GM21717 (cell line): ENCODE measurements at regions not wholly inside any gene's neighbourhood (a gene's known extent, or its start where the extent isn't known, plus 50 kb on each side); places are given as distances from the start of the nearest gene placed in this dataset.
"Not testable (repeated sequence)": the region's sequence is repeated elsewhere in the genome, so short reads cannot be mapped to it uniquely, and the experiment has no call there.

Source experiments
- ATAC-seq: cut with Tn5 transposase; IDR thresholded peaks from one replicate; pipeline ENCODE4 v1.9.1; 2021; ENCODE audit warnings: mild to moderate bottlenecking, moderate library complexity; ENCODE audit not compliant: unreplicated experiment

DNA sequence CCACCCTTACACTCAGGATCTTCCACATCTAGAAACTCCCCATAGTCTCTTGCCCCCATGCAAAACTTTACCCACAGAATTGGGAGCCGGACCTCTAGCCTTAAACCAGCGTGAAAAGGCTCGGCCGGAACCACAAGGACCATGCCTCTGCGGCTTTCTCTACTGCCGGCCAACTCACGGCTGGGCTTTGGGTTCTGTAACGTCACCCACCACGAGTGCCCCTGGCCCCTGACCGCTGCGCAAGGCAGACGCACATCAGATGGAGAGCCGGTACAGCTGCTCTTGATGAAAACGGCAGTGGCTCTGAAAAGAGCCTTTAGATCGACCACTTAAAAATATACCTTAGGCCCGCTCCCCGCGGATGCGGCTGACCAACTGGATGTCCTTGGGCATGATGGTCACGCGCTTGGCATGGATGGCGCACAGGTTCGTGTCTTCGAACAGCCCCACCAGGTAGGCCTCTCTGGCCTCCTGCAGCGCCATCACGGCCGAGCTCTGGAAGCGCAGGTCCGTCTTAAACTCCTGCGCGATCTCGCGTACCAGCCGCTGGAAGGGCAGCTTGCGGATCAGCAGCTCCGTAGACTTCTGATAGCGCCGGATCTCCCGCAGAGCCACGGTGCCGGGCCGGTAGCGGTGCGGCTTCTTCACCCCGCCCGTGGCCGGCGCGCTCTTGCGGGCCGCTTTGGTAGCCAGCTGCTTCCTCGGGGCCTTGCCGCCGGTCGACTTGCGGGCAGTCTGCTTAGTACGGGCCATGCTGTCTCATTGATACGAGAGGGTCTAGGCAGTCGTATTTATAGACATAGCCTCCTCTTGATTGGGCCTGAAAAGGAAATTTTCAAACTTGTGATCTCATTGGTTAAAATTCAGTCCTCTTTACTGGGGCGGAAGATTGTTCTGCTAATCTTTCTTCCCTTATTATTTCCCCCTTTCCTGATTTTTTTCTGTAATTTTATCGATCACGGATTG is 66.3 kb downstream of the FAM72C start:
- ATAC-seq, result not testable (repeated sequence)

DNA sequence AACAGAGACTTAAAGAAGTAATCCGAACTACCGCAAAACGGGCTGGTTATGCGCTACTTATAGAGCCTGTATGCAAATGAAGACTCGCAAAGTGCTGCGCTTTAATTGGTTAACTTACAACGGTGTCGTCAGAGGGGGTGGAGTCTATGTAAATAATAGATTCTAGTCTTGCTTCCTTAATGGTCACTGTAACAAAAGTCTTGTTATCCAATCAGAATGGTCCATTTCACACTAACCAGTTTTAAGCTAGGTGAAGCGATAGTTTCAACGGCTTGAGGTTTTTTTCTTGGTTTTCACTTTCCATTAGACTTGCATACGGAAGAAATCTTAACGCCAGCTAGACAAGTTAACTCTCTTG is 67.2 kb downstream of the FAM72C start:
- not testable (repeated sequence) for ATAC-seq

DNA sequence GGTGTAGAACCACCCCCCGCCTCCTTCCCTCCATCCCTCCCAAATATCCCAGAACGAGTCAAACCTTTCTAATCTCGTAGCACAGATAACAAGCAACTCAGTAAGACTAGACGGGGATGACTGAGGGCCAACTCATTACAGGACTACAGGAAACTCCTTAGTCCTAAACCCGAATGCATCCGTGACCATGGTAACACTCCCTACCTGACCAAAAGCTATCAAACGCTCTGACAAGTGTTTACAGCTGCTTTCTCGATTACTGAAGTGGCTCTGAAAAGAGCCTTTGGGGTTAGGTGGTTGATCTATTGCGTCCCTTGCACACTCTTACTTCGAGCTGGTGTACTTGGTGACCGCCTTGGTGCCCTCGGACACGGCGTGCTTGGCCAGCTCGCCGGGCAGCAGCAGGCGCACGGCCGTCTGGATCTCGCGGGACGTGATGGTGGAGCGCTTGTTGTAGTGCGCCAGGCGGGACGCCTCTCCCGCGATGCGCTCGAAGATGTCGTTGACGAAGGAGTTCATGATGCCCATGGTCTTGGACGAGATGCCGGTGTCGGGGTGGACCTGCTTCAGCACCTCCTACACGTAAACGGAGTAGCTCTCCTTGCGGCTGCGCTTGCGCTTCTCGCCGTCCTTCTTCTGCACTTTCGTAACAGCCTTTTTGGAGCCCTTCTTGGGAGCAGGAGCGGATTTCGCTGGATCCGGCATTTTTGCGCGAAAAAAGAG is 67.7 kb downstream of the FAM72C start:
- not testable (repeated sequence) for ATAC-seq

DNA sequence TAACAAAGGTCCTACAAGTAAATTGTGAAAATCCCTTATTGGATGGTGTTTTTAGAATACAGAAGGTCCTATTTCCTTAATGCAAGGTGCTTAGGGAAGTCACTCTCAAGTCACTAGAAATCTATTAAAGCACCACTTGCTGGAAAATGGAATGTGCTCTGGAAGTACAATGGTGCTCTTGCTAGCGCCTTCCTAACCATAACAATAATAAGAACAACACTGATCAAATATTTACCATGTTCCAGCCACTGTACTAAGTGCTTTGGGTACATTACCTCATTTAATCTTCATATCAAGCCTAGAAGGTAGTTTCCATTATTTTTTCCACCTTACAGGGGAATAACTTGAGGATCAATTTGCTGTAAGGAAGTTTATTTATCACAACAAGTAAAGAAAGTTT is 75.4 kb downstream of the FAM72C start:
- not testable (repeated sequence) for ATAC-seq

DNA sequence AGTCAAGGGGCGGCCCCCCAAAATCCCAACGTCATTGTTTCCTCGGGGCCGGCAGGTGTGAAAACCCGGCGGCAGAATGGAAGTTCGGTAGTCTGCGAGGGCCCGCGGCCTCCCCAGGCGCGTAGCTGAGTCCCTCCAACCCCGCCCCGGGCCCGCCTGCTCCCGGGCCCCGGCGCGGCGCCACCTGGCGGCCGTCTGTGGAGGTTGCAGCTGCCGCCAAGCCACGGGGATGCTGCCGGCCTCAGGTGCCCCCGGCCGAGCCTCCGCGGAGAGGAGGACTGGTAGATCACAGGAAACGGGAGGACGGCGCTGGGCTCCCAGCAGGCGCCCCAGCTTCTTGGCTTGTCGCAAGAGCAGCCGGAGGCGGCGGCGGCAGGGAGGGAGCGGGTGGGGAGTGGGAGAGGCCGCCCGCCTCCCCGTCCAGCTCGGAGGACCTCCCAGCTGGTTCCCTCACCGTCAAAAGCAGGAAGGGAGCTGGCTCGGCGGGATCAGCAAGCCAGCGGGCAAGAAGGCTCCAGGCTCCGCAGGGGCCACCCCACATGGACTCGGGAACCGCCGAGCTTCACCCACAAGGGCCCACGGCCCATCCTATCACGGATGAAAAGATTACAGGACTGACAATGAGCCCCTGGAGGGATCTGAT is 86.7 kb downstream of the FAM72C start:
- peak; percentile 90 for ATAC-seq

DNA sequence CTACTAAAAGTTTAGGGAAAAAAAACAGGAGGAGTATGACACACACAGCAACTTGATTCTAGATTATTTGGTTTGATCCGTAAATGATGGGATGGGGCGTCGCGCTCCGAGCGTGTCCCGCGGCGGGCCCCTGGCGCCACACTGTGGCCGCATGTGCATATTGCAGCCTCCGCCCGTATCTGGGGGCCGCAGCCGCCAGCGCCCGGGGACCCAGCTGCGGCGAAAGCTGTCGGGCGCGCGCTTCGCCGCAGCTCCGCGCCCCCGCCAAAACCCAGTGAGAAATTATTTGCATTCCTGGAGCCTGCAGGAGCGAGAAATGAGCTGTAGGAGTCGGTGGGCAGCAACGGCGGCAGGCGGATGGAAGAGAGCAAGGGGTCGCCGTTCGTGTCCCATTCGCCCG is 87.3 kb downstream of the FAM72C start:
- peak; percentile 83 for ATAC-seq

DNA sequence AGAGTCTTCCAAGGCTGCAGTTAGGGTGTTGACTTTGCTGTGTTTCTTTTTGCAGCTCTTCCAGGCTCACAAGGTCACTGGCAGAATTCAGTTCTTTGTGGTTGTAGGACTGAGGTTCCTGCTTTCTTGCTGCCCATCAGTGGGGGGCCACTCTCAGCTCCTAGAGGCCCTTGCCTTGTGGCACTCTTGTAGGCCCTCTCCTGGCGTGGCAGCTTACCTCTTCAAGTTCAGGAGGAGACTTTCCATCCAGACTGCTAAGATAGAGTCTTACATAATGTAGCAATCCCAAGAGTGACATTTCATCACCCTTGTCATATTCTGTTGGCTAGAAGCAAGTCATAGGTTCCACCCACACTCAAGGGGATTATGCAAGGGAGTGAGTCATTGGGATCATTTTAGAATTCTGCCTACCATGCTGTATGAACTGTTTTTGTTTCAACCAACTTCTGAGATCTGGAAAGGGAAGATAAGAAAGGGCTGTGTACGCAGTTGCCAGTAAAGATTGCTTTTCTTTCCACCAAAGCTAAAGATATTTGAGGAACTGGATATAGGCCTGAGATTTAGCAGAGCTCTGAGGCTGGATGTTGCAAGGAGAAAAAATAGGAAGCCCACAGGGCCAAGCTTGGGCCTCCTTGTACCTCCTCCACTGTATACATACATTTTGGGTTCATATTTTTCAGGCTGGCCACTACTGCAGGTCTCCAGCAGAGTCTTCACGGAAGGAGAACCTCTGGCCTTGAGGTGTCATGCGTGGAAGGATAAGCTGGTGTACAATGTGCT is 91.8 kb downstream of the FAM72C start:
- ATAC-seq, result not testable (repeated sequence)

DNA sequence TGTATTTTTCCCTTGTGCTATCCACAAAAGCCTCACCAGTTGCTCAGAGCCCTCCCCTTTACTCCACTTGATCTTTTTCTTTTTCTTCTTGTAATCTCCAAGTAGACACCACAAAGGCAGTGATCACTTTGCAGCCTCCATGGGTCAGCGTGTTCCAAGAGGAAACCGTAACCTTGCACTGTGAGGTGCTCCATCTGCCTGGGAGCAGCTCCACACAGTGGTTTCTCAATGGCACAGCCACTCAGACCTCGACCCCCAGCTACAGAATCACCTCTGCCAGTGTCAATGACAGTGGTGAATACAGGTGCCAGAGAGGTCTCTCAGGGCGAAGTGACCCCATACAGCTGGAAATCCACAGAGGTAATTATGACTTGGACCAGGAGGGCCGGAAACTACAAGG is 95.8 kb downstream of the FAM72C start:
- not testable (repeated sequence) for ATAC-seq

DNA sequence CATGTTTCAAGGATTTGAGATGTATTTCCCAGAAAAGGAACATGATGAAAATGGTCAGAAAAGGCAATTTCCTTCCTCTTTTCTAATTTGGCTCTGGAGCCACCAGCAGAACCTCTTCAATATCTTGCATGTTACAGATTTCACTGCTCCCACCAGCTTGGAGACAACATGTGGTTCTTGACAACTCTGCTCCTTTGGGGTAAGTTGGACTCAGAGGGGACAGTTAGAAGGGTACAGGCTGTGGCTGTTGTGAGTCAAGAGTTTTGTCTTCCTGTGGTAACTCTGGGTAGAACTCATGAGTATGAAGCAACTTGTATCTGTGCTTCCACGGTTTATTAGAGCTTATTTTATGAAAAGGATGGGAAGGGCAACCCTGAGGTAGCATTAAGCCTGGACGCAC is 97.2 kb downstream of the FAM72C start:
- not testable (repeated sequence) for ATAC-seq

DNA sequence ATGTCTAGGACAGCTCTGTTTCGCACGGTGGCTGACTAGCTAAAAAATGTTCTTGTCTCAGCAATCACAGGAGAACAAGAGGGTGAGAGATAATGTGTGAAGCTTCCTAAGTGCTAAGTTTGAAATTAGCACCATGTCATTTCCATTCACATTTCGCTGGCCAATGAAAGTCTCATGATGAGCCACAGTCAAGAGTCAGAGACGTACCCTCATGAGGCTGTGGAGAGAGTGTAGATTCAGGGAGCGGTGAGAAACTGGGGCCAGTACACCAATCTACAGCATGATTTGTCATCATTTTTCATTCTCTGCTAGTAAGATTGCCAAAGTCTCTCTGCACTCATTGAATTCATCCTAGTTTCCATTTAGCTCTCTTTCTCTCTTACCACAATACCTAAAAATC is 98.1 kb downstream of the FAM72C start:
- not testable (repeated sequence) for ATAC-seq

DNA sequence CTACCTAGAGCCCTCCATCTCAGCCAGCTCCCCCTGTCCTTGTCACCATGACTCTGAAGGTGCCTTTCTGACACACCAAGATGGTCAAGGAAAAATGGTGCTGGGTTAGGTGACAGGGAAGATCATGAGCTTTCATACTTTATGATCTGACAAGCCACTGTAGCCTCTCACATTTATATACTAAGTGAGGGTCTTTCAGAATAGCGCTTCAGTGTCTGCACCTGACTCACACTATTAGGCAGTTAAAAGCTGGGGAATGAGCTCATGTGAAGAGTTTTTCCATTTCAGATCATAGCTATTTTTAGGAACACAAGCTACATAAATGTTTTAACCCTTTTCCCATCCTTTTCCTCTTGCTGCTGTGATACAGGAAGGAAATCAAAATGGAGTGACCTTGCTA is 101.4 kb downstream of the FAM72C start:
- ATAC-seq, result not testable (repeated sequence)

DNA sequence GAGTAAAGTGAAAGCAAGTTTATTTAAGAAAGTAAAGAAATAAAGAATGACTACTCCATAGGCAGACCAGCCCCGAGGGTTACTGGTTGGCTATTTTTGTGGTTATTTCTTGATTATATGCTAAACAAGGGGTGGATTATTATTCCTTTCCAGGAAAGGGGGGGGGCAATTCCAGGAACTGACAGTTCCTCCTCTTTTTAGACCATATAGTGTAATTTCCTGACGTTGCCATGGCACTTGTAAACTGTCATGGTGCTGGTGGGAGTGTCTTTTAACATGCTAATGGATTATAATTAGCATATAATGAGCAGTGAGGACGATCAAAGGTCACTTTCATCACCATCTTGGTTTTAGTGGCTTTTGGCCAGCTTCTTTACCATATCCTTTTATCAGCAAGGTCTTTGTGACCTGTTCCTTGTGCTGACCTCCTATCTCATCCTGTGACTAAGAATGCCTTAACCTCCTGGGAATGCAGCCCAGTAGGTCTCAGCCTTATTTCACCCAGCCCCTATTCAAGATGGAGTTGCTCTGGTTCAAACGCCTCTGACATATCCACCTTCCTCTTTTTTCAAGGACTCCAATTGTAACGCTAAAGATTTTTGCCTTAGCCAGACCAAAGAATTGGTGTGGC is 104.1 kb downstream of the FAM72C start:
- not testable (repeated sequence) for ATAC-seq

DNA sequence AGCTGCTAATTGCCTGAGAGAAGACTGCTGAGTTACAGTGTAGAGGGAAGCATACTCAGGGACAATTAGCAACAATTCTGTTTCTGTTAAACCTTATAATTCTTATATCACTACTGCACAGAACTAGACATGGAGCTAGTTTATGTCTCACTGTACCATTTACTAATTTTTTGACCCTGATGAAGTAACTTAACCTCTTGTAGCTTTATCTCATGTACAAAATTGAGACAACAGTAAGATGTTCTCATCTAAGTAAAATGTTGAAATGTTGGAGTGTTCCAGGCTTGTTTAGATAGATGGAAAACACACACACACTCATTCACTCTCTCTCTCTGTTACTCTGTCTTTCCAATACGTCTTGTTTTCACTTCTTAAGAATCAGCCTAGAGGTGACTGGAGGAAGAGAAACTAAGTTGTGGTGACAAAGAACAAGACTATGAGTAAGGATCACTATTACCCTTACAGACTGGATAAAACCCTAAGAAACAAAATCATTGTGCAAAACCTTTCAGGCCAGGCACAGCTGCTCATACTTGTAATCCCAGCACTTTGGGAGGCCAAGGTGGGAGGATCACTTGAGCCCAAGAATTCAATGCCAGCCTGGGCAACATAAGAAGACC is 107.8 kb downstream of the FAM72C start:
- peak; percentile 76 for ATAC-seq

DNA sequence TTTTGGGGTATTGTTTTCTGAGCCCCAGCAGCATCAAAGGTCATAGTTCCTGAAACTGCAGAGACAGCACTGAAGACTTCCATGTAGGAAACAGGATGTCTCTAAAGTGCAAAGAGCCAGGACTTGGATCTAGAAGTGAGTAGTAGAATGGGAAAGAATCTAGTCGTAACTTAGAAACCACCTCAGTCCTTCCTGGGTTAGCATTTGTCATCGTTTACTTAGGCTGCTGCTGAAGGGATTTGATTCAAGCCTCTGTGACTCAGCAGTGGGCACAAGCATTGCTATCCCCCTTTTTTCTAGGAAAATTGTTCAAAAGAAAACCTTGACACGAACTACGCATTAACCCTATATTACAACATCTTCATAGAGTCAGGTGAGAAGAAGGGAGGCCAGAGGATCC is 109.1 kb downstream of the FAM72C start:
- ATAC-seq, result not testable (repeated sequence)

DNA sequence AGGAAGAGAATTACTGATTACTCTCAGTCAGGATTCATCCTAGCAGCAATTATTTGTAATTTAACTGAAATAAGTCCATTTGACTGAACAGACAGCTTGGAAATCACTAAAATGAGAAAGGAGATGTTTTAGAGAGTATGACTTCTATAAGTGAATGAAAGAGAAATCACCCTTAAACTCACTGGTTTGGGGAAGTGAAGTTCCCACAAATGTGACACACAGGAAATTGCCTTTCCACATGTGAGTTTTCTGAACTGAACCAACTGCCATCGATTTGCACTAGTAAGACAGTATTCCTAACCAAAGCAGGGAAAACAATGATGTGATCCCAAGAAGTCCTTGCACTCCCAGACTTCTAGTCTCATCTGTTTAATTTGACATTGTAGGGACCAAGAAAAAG is 110.5 kb downstream of the FAM72C start:
- ATAC-seq, result not testable (repeated sequence)

DNA sequence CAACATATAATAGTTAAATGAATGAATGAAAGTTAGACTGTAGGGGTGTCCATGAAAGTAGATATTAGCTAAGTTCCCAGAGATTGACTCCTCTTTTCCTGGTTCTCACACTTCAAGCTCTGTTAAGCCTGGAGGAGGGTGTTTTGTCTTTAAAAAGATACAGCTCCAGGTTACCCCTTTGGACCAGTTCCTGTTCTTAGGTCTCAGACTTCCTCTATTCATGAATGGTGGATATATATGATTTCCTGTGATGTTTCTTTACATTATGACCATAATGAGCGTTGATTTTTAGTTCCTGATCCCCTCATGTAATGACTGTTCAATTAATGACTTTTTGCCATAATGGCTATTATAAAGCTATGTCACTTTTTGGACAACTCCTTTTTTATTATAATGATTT is 115.9 kb downstream of the FAM72C start:
- ATAC-seq, result not testable (repeated sequence)

DNA sequence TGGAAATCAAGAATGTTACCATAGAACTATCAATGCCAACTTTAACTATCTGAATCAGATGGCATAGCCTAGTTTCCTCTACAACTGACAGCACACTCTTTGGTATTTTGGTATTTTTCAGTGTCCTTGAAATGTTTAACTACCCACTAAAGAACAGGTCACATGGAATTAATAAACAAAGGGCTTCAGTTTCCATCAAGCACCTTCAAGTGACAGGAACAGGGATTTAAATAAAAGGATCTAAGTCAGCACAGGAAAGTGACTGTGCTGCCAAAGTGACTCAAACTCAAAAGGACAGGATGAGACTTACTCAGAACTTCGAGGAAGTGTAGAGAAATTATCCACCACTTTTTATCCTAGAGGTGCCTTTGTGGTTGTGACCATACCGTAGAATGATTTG is 117.7 kb downstream of the FAM72C start:
- ATAC-seq, result not testable (repeated sequence)

DNA sequence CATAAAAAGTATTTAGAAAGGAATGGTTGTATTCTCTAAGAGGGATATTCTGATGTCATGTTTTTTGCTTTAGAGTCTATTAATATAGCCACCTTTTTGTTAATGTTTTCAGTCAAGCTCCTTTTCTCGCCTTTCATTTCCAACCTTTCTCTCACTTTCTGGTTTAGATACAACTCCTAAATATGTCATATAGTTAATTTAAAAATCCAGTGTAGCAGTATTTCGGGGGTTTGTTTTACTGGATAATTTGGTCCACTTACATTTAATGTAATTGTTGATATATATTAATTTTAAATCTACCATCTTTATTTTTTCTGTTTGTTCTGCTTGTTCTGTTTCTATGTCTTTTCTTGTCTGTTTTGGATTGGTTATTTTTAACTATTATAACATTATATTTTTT is 121.1 kb downstream of the FAM72C start:
- not testable (repeated sequence) for ATAC-seq

DNA sequence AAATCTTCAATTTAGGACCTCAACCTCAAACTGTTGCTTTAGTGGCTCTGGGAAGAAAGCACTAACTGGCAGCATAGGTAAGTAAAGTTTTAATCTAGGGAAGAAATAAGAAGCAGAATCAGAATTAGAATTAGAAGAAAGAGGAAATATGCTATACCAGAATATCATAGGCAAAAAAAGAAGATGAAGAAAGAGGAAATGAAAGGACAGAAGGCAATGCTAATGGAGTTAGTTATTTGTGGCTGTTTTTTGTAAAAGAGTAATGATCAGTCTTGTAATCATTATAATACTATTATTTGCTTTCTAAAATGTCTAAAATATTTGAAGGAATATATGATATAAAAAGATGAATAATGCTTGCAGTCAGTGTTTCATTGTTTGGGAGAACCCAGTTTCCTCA is 122.9 kb downstream of the FAM72C start:
- not testable (repeated sequence) for ATAC-seq

DNA sequence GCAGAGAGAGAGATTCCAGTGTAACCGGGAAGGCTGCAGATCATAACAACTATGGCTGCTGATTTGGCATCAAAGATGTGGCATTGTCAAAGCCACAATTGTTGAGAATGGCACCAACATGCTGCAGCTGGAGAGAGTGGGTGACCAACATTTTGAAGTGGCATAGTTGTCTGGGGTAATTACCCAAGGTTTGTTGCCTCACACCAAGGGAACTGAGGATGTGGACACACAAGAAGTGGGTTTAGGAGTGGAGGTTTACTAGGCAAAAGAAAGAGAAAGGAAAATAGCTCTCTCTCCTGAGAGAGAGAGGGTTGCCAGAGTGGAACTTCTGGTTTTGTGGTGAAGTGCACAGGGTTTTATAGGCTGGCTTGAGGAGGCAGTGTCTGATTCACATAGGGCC is 126.6 kb downstream of the FAM72C start:
- ATAC-seq, result not testable (repeated sequence)
